NCI-H2107 treated with DMSO at 0.1 percent for 48 hours (cell line): ENCODE measurements at regions not wholly inside any gene's neighbourhood (a gene's known extent, or its start where the extent isn't known, plus 50 kb on each side); places are given as distances from the start of the nearest gene placed in this dataset.
"Not testable (repeated sequence)": the region's sequence is repeated elsewhere in the genome, so short reads cannot be mapped to it uniquely, and the experiment has no call there.

Experiments
- DNase-seq: peaks from one replicate; lab custom pipeline; 2025; ENCODE audit not compliant: unreplicated experiment; lab: John Stamatoyannopoulos, UW

- no peak for DNase-seq
These were observed 170.9 kb downstream of the KCNS3 start for GRCh38 chr2:18049325-18049724.

GRCh38 chr2:18047896-18048657 lies 169.6 kb downstream of the KCNS3 start:
- no peak for DNase-seq

GRCh38 chr2:18047213-18047611 lies 168.7 kb downstream of the KCNS3 start:
- no peak for DNase-seq

- no peak for DNase-seq
These were observed 168.2 kb downstream of the KCNS3 start for GRCh38 chr2:18046558-18047212.

GRCh38 chr2:18046017-18046416 lies 167.6 kb downstream of the KCNS3 start:
- DNase-seq, result no peak

GRCh38 chr2:18045230-18045629 lies 166.8 kb downstream of the KCNS3 start:
- no peak for DNase-seq

GRCh38 chr2:18017381-18017780 lies 138.9 kb downstream of the KCNS3 start:
- not testable (repeated sequence) for DNase-seq

GRCh38 chr2:18009891-18010290 lies 131.4 kb downstream of the KCNS3 start:
- no peak for DNase-seq

- no peak for DNase-seq
These were observed 126.9 kb downstream of the KCNS3 start for GRCh38 chr2:18005411-18005810.

GRCh38 chr2:18001671-18002070 lies 123.2 kb downstream of the KCNS3 start:
- DNase-seq, result no peak

GRCh38 chr2:17996978-17997377 lies 118.5 kb downstream of the KCNS3 start:
- DNase-seq, result no peak

GRCh38 chr2:17995593-17995992 lies 117.1 kb downstream of the KCNS3 start:
- no peak for DNase-seq
